ENCODE measurements at regions not wholly inside any gene's neighbourhood (a gene's known extent, or its start where the extent isn't known, plus 50 kb on each side); places are given as distances from the start of the nearest gene placed in this dataset.

DNA sequence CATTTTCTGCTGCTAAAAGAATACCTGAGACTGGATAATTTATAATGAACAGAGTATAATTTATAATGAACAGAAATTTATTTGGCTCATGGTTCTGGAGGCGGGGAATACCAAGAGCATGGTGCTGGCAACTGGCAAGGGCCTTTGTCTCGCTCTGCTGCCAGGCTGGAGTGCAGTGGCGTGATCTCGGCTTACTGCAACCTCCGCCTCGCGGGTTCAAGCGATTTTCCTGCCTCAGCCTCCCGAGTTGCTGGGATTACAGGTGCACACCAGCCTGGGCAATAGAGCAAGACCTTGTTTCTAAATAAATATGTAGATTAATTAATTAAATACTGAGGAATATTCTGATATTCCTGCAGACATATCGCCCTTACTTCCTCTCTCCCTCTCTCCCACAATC lies 1610.8 kb downstream of the SUCLG1 start:
- Mint-ChIP-seq H3K27ac (no peak overlapping the region), H3K9me3 (peaks cover 9% of the 10 kb centered on the region), H3K4me3 (no peak overlapping the region), H3K36me3 (no peaks in the 10 kb centered on the region), H3K4me1 (no peaks in the 10 kb centered on the region)
- DNase-seq (ENCODE audit: low spot score in 2 of 2) (no peak), ATAC-seq (no peak)

DNA sequence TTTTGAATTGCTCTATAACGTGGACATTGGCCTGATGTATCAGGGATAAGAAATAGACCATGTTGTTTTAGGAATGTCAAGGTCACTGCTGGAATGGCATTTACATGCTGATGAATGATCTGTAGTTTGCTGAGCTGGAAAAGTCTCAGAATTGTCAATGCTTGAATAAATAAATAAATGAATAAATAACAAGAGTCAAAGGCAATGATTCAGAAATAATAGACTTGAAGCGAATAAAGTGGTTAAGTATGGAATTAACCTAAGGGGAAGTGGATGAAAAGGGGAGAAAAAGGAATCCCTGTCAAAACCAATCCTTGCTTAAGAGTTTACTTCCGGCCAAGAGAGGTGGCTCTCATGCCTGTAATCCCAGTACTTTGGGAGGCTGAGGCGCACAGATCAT lies 1620.0 kb downstream of the SUCLG1 start:
- H3K36me3 Mint-ChIP-seq, result no peaks in the 10 kb centered on the region
- H3K9me3 Mint-ChIP-seq, result peaks cover 15% of the 10 kb centered on the region
- ATAC-seq, result no peak
- H3K27ac Mint-ChIP-seq, result no peak overlapping the region
- no peak overlapping the region for H3K4me3 Mint-ChIP-seq
- DNase-seq (ENCODE audit: low spot score in 2 of 2), result no peak
- no peaks in the 10 kb centered on the region for H3K4me1 Mint-ChIP-seq

DNA sequence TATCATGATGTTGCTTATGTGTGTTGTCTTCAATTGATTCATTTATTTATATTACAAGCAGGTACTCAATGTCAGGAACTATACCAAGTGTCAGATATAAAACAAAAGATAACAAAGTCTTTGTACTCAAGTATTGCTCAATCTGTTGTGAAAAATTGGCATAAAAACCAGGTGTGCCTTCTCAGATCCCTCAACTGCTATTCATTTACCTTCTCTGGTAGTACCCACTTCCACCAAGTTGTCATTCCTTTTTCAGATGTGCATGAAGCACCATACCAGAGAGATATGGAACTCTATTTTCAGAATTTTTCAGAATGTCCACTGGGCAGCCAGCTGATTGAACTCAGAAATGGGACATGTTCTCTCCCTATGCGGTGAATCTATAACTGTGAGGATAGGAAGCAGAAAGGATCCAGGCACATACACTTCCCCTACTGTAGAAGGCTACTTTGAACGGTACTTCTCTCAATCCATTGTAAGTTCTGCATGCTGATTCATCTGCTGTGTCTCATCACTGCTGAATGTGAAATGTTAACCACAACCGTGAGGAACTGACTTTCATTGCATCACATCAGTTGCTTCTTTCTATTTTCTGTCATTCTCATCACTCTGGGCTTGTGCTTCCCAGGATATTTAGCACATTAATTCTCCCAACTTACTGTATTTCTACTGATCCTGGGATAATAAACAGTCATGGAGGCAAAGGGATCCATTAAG lies 1621.3 kb downstream of the SUCLG1 start:
- H3K36me3 Mint-ChIP-seq, result no peaks in the 10 kb centered on the region
- no peak for ATAC-seq
- DNase-seq (ENCODE audit: low spot score in 2 of 2), result no peak
- no peaks in the 10 kb centered on the region for H3K4me1 Mint-ChIP-seq
- H3K4me3 Mint-ChIP-seq, result no peak overlapping the region
- no peak overlapping the region for H3K27ac Mint-ChIP-seq
- H3K9me3 Mint-ChIP-seq, result peaks cover 15% of the 10 kb centered on the region

DNA sequence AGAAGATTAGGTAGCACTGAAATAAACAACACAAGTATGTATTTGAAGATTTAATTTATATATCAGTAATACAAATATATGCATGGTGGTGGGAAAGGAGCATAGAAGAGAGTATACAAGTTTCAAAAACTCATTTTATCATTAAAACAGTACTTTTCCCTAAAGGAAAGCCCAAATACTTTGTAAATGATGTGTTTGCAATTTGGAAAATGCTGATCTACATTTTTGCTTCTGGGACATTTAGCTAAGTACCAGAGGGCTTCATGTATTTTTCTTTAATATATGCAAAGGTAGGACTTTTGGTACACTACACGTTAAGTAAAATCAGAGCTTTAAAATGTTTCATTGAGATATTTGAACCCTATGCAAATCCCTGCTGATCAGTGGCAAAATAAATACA lies 1624.2 kb downstream of the SUCLG1 start:
- Mint-ChIP-seq H3K27ac (no peak overlapping the region), H3K4me3 (no peak overlapping the region), H3K9me3 (peaks cover 10% of the 10 kb centered on the region), H3K36me3 (no peaks in the 10 kb centered on the region), H3K4me1 (no peaks in the 10 kb centered on the region)
- ATAC-seq (no peak), DNase-seq (ENCODE audit: low spot score in 2 of 2) (no peak)

DNA sequence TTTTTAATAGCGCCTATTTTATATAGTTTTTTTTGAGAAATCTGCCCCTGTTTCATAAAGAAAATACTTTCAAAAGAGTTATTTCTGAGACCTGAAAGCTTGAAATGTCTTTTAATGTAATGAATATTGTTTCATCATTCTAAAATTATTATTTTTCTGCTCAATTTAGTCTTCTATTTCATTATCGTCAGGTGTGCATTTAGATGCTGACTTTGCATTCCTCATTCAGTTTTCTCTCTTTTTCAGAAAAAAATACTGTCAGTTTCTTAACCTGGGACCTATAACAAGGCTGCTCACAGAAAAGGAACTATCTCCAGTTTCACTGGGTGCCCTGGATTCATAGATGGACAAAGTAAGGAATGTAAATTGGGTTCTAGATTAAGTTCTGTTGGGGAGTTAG lies 1631.7 kb downstream of the SUCLG1 start:
- no peak overlapping the region for H3K4me3 Mint-ChIP-seq
- no peak overlapping the region for H3K27ac Mint-ChIP-seq
- H3K36me3 Mint-ChIP-seq, result no peaks in the 10 kb centered on the region
- DNase-seq (ENCODE audit: low spot score in 2 of 2), result no peak
- H3K9me3 Mint-ChIP-seq, result peaks cover 17% of the 10 kb centered on the region
- ATAC-seq, result no peak
- H3K4me1 Mint-ChIP-seq, result no peaks in the 10 kb centered on the region

DNA sequence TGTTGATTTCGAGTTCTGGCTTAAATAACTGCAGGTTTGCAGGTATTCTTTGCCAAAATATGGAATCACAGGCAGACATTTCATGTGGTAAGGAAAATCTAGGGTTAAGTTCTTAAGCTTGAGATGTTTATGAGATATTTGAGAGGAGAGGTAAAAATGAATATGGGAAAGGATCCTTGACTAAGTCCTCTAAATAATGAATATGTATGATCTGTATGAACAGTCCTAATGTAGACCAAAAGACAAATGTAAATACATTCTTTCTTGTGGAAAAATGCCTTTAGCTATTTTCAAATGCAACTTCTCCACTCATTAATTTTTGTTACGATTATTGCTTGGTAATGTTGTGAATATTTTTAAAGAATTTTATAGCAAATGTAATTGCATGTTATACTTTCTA lies 1632.6 kb downstream of the SUCLG1 start:
- no peaks in the 10 kb centered on the region for H3K36me3 Mint-ChIP-seq
- no peak overlapping the region for H3K4me3 Mint-ChIP-seq
- DNase-seq (ENCODE audit: low spot score in 2 of 2) (no peak), ATAC-seq (no peak)
- no peak overlapping the region for H3K27ac Mint-ChIP-seq
- peaks cover 21% of the 10 kb centered on the region for H3K9me3 Mint-ChIP-seq
- no peaks in the 10 kb centered on the region for H3K4me1 Mint-ChIP-seq

DNA sequence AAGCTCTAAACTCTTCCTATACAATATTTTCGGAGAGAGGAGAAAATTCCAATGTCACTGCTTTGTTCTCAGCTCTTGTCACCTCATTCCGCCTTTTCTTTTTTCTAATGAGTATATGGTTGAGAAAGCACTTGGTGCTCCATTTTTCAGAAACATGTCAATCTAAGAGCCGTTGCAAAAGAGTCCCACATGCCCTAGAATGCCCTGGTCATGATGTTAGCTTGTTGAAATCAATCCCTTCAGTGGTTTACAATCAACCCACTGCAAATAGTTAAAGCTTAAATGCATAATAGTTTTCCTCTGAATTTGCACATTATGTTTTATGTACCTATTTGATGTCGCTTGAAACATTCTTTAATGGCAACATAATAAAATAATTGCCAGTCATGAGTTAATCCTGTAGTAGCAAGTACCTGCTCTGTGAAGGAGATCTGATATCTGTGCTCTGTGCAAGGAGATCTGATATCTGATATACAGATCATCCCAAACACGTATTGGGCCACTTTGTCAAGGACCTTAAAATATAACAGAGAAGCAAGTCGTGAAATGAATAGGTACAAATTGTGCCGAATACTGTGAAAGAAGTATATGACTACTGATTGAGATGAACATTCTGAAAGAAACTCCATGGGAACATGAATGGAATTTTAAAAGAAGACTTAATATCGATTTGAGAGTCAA lies 1633.5 kb downstream of the SUCLG1 start:
- Mint-ChIP-seq H3K36me3 (no peaks in the 10 kb centered on the region), H3K4me1 (no peaks in the 10 kb centered on the region), H3K27ac (no peak overlapping the region), H3K9me3 (peaks cover 18% of the 10 kb centered on the region), H3K4me3 (no peak overlapping the region)
- no peak for DNase-seq (ENCODE audit: low spot score in 2 of 2)
- no peak for ATAC-seq

DNA sequence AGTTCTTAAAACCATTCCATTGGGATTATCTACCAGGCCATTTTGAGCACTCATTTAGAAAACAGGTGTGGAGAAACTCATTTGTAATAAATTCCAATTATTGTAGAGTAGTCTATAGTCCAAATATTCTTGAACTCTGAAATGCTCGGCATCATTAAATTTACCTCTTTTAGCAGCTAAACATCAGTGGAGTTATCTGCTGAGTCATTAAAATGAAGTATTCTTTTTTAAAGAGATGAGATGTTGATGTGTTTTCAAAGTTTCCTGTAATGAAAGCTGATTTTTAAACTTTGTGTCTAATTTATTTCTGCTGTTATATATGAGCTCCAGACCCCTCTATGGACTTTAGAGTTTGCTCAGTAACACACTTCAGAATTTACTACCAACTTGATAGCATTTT lies 1635.2 kb downstream of the SUCLG1 start:
- no peak for ATAC-seq
- Mint-ChIP-seq H3K9me3 (peaks cover 21% of the 10 kb centered on the region), H3K4me1 (no peaks in the 10 kb centered on the region), H3K36me3 (no peaks in the 10 kb centered on the region), H3K27ac (no peak overlapping the region), H3K4me3 (no peak overlapping the region)
- DNase-seq (ENCODE audit: low spot score in 2 of 2), result no peak

DNA sequence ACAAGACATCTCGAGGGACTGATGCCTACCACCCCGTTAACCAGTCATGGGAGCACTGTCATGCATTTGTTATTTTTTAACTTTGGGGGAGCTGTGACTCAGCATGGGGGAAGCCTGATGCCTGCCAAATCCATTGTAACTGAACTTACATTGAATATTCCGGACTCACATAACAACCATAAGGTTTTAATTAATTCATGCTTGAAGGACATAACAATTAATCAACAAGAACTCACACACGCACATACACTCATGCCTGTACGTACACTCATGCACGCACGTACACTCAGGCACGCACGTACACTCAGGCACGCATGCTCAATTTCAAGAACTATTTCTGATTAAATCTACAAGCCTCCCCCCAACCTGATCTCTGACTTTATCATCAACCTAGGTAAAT lies 1639.1 kb downstream of the SUCLG1 start:
- DNase-seq (ENCODE audit: low spot score in 2 of 2) (no peak), ATAC-seq (no peak)
- Mint-ChIP-seq H3K4me1 (no peaks in the 10 kb centered on the region), H3K27ac (no peak overlapping the region), H3K4me3 (no peak overlapping the region), H3K36me3 (no peaks in the 10 kb centered on the region), H3K9me3 (peaks cover 10% of the 10 kb centered on the region)

DNA sequence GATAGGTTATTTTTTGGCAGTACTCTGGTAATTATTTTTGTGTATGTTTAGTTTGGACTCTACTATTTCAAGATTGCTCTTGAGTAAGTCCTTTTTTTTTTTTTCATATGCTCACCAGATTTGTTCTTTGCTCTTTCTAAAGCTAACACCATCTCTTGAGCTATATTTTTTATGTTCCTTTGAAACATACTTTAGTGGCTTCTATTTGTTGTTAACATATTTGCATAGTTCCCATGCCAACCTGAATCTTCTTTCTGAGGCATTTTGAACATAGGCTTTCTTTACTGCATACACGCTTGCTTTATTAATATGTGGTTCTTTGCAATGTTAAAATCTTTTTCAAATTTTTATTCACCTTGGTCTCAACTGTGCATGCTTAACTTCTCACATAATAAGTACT lies 1644.9 kb downstream of the SUCLG1 start:
- peaks cover 7% of the 10 kb centered on the region for H3K9me3 Mint-ChIP-seq
- H3K27ac Mint-ChIP-seq, result no peak overlapping the region
- H3K36me3 Mint-ChIP-seq, result no peaks in the 10 kb centered on the region
- no peak overlapping the region for H3K4me3 Mint-ChIP-seq
- H3K4me1 Mint-ChIP-seq, result no peaks in the 10 kb centered on the region
- DNase-seq (ENCODE audit: low spot score in 2 of 2) (no peak), ATAC-seq (no peak)

DNA sequence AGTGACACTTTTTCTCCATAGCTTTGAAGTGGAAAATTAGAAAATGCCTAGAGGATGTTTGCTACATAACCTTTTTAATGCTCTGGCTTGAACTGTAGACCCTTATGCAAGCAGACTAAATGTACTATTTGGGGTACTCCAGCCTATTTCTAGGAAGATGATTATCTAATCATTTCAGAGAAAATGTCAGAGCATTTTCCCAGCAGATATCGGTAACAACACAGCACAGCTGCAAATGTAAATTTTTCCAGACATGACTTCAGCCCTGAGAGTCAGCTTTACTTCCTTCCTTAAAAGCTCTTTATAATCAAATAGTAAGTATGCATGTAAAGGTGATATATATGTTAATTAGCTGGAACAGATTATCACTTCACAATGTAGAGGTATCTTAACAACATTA lies 1647.1 kb downstream of the SUCLG1 start:
- no peak overlapping the region for H3K4me3 Mint-ChIP-seq

DNA sequence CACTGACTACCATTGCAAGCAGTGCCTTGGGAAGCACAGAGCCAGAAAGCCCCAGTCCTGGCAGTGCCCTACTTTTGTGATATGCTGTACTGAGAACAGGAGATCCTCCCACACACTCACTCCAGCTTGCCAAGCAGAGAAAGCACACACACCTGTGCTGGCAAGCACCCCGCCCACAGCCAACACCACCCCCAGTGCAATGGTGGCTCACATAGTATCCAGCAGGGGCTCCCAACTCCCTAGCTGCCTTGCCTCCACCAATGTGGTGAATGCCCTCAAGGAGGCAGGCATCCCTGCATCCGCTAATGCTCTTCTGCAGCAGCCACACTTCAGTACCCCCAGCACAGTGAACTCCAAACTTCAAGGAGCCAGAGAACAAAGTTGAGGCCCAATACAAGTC lies 1655.8 kb downstream of the SUCLG1 start:
- DNase-seq (ENCODE audit: low spot score in 2 of 2), result no peak
- Mint-ChIP-seq H3K36me3 (no peaks in the 10 kb centered on the region), H3K27ac (no peak overlapping the region), H3K9me3 (peaks cover 25% of the 10 kb centered on the region), H3K4me3 (no peak overlapping the region), H3K4me1 (no peaks in the 10 kb centered on the region)
- ATAC-seq, result no peak

More for the DNA sequence above, 1647.1 kb downstream of the SUCLG1 start:
- DNase-seq (ENCODE audit: low spot score in 2 of 2), result no peak
- no peak overlapping the region for H3K27ac Mint-ChIP-seq
- ATAC-seq, result no peak
- H3K9me3 Mint-ChIP-seq, result peaks cover 7% of the 10 kb centered on the region
- no peaks in the 10 kb centered on the region for H3K36me3 Mint-ChIP-seq
- no peaks in the 10 kb centered on the region for H3K4me1 Mint-ChIP-seq

DNA sequence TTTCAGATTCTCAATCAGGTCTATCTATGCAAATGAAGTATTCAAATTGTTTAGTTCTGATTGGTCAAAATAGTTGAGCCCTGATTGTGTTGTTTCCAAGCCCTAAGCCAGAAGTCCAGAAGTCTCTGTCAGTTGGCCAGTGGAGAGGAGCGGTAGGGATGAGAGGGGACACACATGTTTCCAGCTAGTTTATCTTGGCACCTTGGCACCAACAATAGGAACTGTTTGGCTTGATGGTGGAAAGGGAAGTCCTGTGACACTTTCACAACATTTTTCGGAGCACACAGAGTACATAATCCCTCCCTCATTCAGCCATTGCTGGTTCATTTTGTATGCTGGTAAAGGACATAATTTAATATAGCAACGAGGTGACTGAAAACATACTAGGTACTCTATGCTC lies 1661.6 kb downstream of the SUCLG1 start:
- Mint-ChIP-seq H3K36me3 (no peaks in the 10 kb centered on the region), H3K4me3 (no peak overlapping the region), H3K9me3 (peaks cover 16% of the 10 kb centered on the region), H3K4me1 (no peaks in the 10 kb centered on the region), H3K27ac (no peak overlapping the region)
- DNase-seq (ENCODE audit: low spot score in 2 of 2) (no peak), ATAC-seq (no peak)

DNA sequence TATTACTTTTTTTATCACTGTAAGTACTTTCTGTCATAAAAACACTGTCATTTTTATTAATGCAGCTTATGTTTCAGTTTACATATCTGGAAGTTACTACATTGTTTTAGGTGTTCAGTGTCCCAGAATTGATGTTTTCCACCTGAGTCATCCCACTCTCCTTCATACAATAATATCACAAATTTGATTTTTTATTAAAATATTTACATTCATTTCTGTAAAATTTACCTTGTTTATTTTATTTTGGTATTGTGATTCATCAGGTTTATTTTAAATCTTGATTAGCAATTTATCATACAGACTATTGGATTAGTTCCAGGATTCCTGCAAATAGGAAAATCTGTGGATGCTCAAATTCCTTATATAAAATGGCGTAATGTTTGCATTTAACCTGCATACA lies 1662.9 kb downstream of the SUCLG1 start:
- DNase-seq (ENCODE audit: low spot score in 2 of 2) (no peak), ATAC-seq (no peak)
- Mint-ChIP-seq H3K4me3 (no peak overlapping the region), H3K9me3 (peaks cover 13% of the 10 kb centered on the region), H3K36me3 (no peaks in the 10 kb centered on the region), H3K4me1 (no peaks in the 10 kb centered on the region), H3K27ac (no peak overlapping the region)

DNA sequence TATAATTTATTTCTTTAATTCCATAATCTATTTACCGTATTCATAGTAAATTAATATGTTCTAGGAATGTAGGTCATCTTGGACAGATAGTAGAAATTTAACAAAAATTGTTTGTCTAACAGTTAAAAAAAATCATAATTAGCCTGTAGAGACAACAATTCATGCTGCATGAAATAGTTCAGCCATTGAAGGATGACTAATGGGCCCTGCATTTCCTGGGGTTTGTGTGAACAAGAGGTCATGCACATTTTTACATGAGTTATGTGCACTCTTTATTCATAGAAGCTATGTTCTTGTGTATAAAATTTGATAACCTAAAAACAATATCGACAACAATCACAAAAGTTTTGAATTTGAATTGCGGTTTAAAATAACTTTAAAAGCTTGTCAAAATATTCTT lies 1663.6 kb downstream of the SUCLG1 start:
- ATAC-seq, result no peak
- Mint-ChIP-seq H3K4me1 (no peaks in the 10 kb centered on the region), H3K36me3 (no peaks in the 10 kb centered on the region), H3K4me3 (no peak overlapping the region), H3K9me3 (peaks cover 11% of the 10 kb centered on the region), H3K27ac (no peak overlapping the region)
- no peak for DNase-seq (ENCODE audit: low spot score in 2 of 2)

DNA sequence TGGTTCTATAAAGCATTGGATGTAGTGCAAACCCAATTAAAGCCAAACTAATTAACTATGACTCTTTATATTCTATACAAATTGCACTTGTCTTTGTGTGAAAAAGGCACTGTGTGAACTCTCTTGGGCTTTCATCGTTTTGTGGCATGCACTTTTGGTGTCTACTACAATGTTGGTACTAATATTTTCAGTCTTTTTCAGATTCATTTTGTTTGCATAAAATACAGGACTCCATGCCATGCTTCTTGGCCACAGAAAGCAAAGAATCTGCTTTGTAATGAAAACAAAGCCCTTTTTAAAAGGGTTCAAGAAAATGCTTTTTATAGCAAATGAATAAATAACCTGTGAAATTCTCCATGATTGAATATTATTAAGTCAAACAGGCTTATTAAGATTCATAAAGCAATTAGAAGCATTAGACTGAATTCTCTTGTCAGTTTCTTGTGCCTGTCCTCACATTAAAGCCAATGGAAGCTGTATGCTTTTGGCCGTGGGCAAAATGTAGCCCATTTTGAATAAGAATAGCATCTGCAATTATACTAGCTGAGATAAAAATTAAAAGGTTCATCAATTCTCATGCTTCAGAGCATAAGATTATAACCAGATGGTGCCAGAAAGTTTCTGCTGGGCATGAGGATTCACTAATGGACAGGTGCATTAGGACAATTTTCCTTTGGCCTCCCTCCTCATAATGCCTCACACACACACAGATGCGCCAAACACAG lies 1665.2 kb downstream of the SUCLG1 start:
- ATAC-seq (no peak), DNase-seq (ENCODE audit: low spot score in 2 of 2) (no peak)
- Mint-ChIP-seq H3K4me3 (no peak overlapping the region), H3K36me3 (no peaks in the 10 kb centered on the region), H3K4me1 (no peaks in the 10 kb centered on the region), H3K27ac (no peak overlapping the region), H3K9me3 (peaks cover 12% of the 10 kb centered on the region)
